Activated CD8-positive, alpha-beta memory T cell treated with anti-CD3 and anti-CD28 coated beads for 36 hours (primary cell): ENCODE measurements at regions not wholly inside any gene's neighbourhood (a gene's known extent, or its start where the extent isn't known, plus 50 kb on each side); places are given as distances from the start of the nearest gene placed in this dataset.

Source experiments
- CTCF ChIA-PET: fragments of 350-600 bp; sonication (Branson Sonifier 250); formaldehyde crosslinking; loops from one replicate; lab custom pipeline; 2021; ENCODE audit warnings: antibody characterized with exemption; lab: Charles Lee
- POLR2A ChIA-PET: fragments of 350-600 bp; sonication (Branson Sonifier 250); formaldehyde crosslinking; loops from one replicate; lab custom pipeline; 2021; ENCODE audit warnings: antibody characterized with exemption; lab: Charles Lee

GRCh38 chr3:135807879-135808278, 157.6 kb upstream of the PPP2R3A start:
- CTCF ChIA-PET: interaction anchor here (1.2 kb wide), 1 partner anchor 12 kb away, joined by 3 read pairs; no protein-coding TSS in a partner anchor

GRCh38 chr3:135809021-135809634, 156.4 kb upstream of the PPP2R3A start:
- POLR2A ChIA-PET: no interaction called here
- CTCF ChIA-PET: no interaction called here

More at GRCh38 chr3:135807879-135808278, 157.6 kb upstream of the PPP2R3A start:
- POLR2A ChIA-PET: no interaction called here

DNA sequence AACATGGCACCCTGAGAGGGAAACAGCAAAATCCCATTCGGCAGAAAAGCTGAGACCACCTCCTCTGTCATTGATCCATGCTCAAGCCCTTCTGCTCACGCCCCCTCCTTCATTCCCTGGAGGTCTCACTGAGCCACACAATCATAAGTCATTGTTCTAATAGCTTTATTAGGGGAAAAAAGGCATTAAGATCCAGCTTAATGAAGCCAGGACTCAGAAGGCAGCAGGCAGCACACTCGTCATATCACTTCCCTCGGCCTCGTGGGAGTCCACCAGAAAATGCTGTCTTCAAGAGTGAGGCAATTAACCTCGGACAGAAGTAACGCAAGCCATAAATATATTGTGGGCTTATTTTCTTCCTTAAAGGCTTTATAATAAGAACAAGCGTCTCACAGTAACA, 153.9 kb upstream of the PPP2R3A start:
- POLR2A ChIA-PET: no interaction called here
- CTCF ChIA-PET: no interaction called here

DNA sequence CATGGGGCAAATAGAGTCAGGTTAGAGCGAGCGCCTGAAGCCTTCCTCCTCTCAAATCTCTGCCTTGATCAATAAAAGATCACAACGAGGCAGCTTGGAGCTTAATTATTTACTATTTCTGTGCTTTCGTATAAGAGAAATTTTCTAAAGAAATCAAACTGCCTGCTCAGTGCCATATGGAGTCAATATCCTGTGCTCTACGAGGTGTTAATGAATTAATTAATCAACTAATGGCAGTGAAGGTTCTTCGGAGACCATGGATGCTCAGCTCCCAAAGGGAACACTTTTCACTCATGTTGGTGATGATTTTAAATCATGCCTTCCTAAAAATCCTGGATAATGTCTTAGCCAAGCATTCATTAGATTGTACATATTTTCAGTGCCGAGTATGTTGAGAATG, 153.5 kb upstream of the PPP2R3A start:
- ChIA-PET POLR2A (no interaction called here), CTCF (no interaction called here)

- POLR2A ChIA-PET: no interaction called here
- CTCF ChIA-PET: no interaction called here
Measured at GRCh38 chr3:135834465-135834864, 131.1 kb upstream of the PPP2R3A start.

DNA sequence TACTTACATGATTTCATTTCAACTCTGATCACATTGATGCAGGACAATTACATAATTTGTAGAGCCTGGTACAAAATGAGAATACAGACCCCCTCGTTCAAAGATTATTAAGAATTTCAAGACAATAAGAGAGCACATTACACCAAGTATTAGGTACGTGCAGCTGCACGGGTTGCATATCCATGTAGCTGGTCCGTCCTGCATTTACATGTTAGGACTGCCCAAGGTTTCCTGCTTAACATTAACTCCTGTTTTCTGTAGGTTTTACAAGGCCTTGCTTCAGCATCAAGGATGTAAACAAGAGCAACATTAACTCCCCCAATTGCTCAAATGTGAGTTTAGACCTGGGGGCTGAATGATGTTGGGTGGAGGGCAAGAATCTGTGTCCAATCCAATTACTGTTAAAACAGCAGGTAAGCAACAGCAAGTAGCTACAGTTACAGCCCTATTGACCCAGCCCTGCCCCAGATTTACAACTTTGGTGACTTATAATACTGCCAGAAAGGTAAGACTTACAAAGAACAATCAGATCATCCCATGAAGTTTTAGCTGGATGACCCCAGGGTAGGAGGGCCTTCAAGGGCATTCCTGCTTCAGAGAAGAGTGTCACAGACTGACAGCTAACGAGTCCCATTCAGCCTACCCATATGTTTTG, 127.4 kb upstream of the PPP2R3A start:
- CTCF ChIA-PET: no interaction called here

DNA sequence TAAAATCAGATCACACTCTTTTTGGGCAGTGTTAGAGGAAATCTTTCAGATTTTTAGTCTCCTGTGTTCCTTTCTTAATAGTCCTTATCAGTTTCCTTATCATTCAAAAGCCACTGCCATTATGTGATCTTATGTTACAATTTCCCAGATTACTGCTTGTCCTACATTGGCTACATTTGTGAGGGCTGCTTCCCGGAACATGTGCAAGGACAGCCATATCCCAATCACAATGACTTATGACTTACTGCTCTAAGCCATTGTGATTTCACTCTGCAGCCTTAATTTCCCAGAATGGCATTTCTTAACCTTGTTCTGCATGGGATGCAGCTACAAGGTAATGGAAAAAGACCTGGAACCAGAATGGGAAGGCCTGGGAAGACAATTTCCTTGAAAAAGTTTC, 125.1 kb upstream of the PPP2R3A start:
- ChIA-PET POLR2A (no interaction called here), CTCF (no interaction called here)

More for the DNA sequence above, 127.4 kb upstream of the PPP2R3A start:
- POLR2A ChIA-PET: no interaction called here

- POLR2A ChIA-PET: no interaction called here
- CTCF ChIA-PET: no interaction called here
Measured at GRCh38 chr3:135844386-135844785, 121.1 kb upstream of the PPP2R3A start.

DNA sequence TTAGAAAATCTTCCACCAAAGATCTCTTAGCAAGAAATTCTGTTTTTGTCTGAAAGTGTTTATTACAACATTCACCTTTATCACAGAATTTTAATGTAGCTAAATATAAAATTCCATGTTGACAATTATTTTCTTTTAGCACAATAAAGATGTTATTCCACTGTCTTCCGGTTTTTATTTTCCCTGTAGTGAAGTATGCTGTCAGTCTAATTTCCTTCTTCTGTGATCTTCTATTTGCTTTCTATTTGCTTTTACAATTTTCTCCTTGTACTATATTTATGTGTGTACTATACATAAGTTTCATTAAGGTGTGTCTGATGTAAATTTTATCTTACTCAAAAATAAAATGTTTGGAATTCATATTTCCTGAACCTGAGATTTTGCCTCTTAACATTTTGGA, 117.5 kb upstream of the PPP2R3A start:
- ChIA-PET CTCF (no interaction called here), POLR2A (no interaction called here)

DNA sequence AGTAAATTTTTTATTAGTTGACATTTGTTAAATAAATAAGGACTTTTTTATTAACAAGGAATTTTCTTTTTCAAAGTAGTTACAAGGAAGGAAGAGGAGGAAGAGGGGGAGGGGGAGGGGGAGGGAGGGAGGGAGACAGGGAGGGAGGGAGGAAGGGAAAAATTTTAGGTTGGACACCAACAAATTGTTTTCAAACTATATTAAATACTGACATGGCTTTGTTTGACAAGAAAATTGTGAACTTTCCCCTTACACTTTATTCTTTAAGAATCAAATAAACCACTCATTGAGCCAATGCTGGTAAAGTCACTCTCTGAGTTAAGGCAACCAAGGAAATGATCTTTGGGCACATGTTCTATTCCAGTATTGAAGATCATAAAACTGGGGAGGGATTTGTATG, 115.7 kb upstream of the PPP2R3A start:
- ChIA-PET POLR2A (no interaction called here), CTCF (no interaction called here)

- CTCF ChIA-PET: no interaction called here
- POLR2A ChIA-PET: no interaction called here
Measured at GRCh38 chr3:135851201-135852081, 114.1 kb upstream of the PPP2R3A start.

GRCh38 chr3:135853981-135854380, 111.5 kb upstream of the PPP2R3A start:
- POLR2A ChIA-PET: no interaction called here
- CTCF ChIA-PET: no interaction called here

DNA sequence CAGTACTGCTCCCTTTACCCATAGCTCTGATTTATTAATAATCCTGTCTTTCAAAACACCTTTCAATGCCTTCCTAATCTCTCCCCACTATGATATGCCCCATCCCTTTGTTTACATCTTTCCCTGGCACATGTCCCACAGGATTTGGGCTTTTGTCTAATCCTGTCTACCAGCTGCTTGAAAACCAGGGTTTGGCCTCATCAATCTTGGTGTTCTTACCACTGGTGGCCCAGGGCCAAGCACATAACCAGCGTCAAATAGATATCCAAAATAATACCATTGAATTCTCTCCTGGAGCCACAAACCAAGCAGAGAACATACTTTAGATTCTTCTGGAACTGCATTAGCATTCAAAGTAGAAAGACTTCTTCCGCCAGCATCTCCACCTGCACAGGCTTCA, 104.8 kb upstream of the PPP2R3A start:
- CTCF ChIA-PET: no interaction called here
- POLR2A ChIA-PET: no interaction called here

- ChIA-PET CTCF (no interaction called here), POLR2A (no interaction called here)
Measured at GRCh38 chr3:135862361-135862760, 103.2 kb upstream of the PPP2R3A start.

DNA sequence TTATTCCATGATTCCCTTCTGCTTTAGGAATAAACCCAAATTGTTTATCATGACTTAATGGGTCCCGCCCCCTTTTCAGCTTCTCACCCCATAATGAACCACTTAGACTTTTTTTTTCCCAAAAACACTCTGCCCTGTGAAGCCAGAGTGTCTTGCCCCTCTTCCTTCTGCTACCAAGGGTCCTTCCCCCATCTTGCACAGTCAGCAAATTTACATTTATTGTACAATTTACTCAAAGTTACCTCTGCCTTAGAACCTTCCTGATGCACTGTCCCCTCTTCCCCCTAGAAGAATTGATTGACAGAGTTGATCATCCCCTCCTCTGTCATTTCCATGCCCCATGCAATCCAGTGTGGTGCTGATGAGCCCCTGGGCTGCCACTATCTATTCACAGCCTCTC, 101.5 kb upstream of the PPP2R3A start:
- ChIA-PET CTCF (no interaction called here), POLR2A (no interaction called here)

DNA sequence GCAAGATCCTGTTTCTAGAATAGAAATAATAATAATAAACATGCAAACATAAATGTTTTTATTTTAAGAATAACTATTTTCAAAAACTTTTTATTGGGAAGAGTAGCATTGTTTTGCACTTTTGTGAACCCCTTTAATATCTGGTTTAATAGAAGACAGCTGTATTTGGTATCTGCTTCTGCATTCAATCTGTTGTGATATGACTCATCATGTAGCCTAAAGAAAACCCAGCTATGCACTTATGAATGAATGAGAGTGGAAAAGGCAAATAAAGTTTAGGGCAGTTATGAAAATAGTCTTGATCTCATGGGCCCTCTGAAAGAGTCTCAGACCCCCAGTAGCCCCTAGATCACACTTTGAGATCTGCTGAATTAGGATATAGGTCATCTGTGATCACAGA, 100.4 kb upstream of the PPP2R3A start:
- CTCF ChIA-PET: no interaction called here

GRCh38 chr3:135865553-135865952, 100.0 kb upstream of the PPP2R3A start:
- POLR2A ChIA-PET: no interaction called here
- CTCF ChIA-PET: no interaction called here

More for the DNA sequence above, 100.4 kb upstream of the PPP2R3A start:
- POLR2A ChIA-PET: no interaction called here

DNA sequence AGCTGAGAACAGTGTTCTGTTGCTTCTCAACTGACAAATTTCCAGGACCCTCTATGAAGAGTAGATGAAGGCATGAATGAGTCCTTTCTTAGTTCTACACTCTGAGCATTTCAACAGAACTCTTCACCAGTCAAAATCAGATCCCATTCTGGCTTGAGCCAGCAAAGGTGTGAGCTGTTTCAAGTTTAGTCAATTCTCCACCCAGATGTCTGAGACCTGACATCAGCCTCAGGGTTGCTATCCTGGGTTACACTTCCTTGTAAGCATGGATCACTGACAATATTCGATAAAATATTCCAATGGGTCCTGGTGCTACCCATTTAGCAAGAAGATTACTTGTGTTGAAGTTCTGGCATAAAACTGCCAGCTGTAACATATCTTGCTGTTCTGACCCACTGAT, 97.6 kb upstream of the PPP2R3A start:
- CTCF ChIA-PET: no interaction called here
- POLR2A ChIA-PET: no interaction called here

DNA sequence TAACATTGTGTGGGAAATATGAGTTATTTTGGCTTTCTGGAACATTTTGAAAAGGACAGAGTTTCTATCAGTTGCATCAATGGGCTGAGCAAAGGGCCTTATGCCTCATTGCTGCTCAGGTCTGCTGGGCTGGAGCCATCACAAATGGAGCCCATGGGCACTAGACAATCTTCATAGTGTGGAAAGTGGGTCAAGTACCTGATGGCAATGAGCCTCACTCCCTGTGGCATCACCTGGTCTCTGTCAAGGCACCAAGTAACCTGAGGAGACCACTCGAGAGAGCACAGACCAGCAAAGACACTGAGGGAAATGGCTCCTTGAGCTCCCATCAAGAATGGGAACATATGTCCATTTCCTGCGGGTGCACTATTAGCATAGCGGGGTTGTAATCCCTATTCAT, 96.7 kb upstream of the PPP2R3A start:
- ChIA-PET POLR2A (no interaction called here), CTCF (no interaction called here)

- ChIA-PET POLR2A (no interaction called here), CTCF (no interaction called here)
Measured at GRCh38 chr3:135869439-135870105, 96.0 kb upstream of the PPP2R3A start.
